ENCODE measurements at regions not wholly inside any gene's neighbourhood (a gene's known extent, or its start where the extent isn't known, plus 50 kb on each side); places are given as distances from the start of the nearest gene placed in this dataset.

GRCh38 chrX:140393507-140393906, 111.4 kb downstream of the SOX3 start:
- Histone ChIP-seq H3K36me3 (ENCODE audit: insufficient read depth, low read length) (no peaks in the 10 kb centered on the region), H3F3A (ENCODE audit: low read depth) (no peaks in the 10 kb centered on the region), H3K27me3 (ENCODE audit: insufficient read depth, low read length, poor library complexity, severe bottlenecking) (no peaks in the 10 kb centered on the region), H3K4me2 (ENCODE audit: low read depth, low read length, poor library complexity, severe bottlenecking) (no peak overlapping the region), H2AFZ (ENCODE audit: low read length) (no peak overlapping the region), H3K4me1 (ENCODE audit: insufficient read depth, low read length, poor library complexity, severe bottlenecking) (no peaks in the 10 kb centered on the region), H3K79me2 (ENCODE audit: insufficient read depth, low read length) (no peaks in the 10 kb centered on the region), H3K9ac (ENCODE audit: low read depth, low read length, poor library complexity, severe bottlenecking) (no peak overlapping the region), H3K9me2 (replicated peaks; ENCODE audit: low read depth, low read length) (no peaks in the 10 kb centered on the region), H3K9me3 (ENCODE audit: insufficient read depth, low read depth, low read length) (no peaks in the 10 kb centered on the region), H3K4me3 (ENCODE audit: low read length, poor library complexity, severe bottlenecking) (no peak overlapping the region), H4K20me1 (ENCODE audit: insufficient read depth, low read length, poor library complexity, severe bottlenecking) (no peaks in the 10 kb centered on the region)
- no peak for TF ChIP-seq EZH2phosphoT487 (IDR thresholded peaks at IDR 0.05; ENCODE audit: borderline replicate concordance)
- no peak for TF ChIP-seq CTCF (conservative IDR thresholded peaks at IDR 0.05; ENCODE audit: low read length)

- Histone ChIP-seq H3K4me2 (ENCODE audit: low read depth, low read length, poor library complexity, severe bottlenecking) (no peak overlapping the region), H3K9me2 (replicated peaks; ENCODE audit: low read depth, low read length) (no peaks in the 10 kb centered on the region), H4K20me1 (ENCODE audit: insufficient read depth, low read length, poor library complexity, severe bottlenecking) (no peaks in the 10 kb centered on the region), H3F3A (ENCODE audit: low read depth) (no peaks in the 10 kb centered on the region), H2AFZ (ENCODE audit: low read length) (no peak overlapping the region), H3K27me3 (ENCODE audit: insufficient read depth, low read length, poor library complexity, severe bottlenecking) (no peaks in the 10 kb centered on the region), H3K4me1 (ENCODE audit: insufficient read depth, low read length, poor library complexity, severe bottlenecking) (no peaks in the 10 kb centered on the region), H3K79me2 (ENCODE audit: insufficient read depth, low read length) (no peaks in the 10 kb centered on the region), H3K9me3 (ENCODE audit: insufficient read depth, low read depth, low read length) (no peaks in the 10 kb centered on the region), H3K4me3 (ENCODE audit: low read length, poor library complexity, severe bottlenecking) (no peak overlapping the region), H3K9ac (ENCODE audit: low read depth, low read length, poor library complexity, severe bottlenecking) (no peak overlapping the region), H3K36me3 (ENCODE audit: insufficient read depth, low read length) (no peaks in the 10 kb centered on the region)
- TF ChIP-seq EZH2phosphoT487 (IDR thresholded peaks at IDR 0.05; ENCODE audit: borderline replicate concordance), result no peak
- no peak for TF ChIP-seq CTCF (conservative IDR thresholded peaks at IDR 0.05; ENCODE audit: low read length)
These were observed 113.6 kb downstream of the SOX3 start for GRCh38 chrX:140391313-140391712.

- Histone ChIP-seq H3K4me3 (ENCODE audit: low read length, poor library complexity, severe bottlenecking) (no peak overlapping the region), H3K36me3 (ENCODE audit: insufficient read depth, low read length) (no peaks in the 10 kb centered on the region), H3F3A (ENCODE audit: low read depth) (no peaks in the 10 kb centered on the region), H3K27me3 (ENCODE audit: insufficient read depth, low read length, poor library complexity, severe bottlenecking) (no peaks in the 10 kb centered on the region), H3K9me3 (ENCODE audit: insufficient read depth, low read depth, low read length) (no peaks in the 10 kb centered on the region), H3K4me2 (ENCODE audit: low read depth, low read length, poor library complexity, severe bottlenecking) (no peak overlapping the region), H2AFZ (ENCODE audit: low read length) (no peak overlapping the region), H3K4me1 (ENCODE audit: insufficient read depth, low read length, poor library complexity, severe bottlenecking) (no peaks in the 10 kb centered on the region), H3K9me2 (replicated peaks; ENCODE audit: low read depth, low read length) (no peaks in the 10 kb centered on the region), H3K79me2 (ENCODE audit: insufficient read depth, low read length) (no peaks in the 10 kb centered on the region), H4K20me1 (ENCODE audit: insufficient read depth, low read length, poor library complexity, severe bottlenecking) (no peaks in the 10 kb centered on the region), H3K9ac (ENCODE audit: low read depth, low read length, poor library complexity, severe bottlenecking) (no peak overlapping the region)
- no peak for TF ChIP-seq EZH2phosphoT487 (IDR thresholded peaks at IDR 0.05; ENCODE audit: borderline replicate concordance)
- TF ChIP-seq CTCF (conservative IDR thresholded peaks at IDR 0.05; ENCODE audit: low read length), result no peak
These were observed 115.5 kb downstream of the SOX3 start for GRCh38 chrX:140389331-140389730.
